GM10266 (cell line): ENCODE measurements at regions not wholly inside any gene's neighbourhood (a gene's known extent, or its start where the extent isn't known, plus 50 kb on each side); places are given as distances from the start of the nearest gene placed in this dataset.

ENCODE experiments used
- DNase-seq: peaks from one replicate; pipeline ENCODE4 v3.0.0; 2012; ENCODE audit errors: extremely low spot score
- TF ChIP-seq, protein P1 (sequence below): IDR thresholded peaks from 2 replicates; pipeline ENCODE4 v1.5.1; 2012; ENCODE audit warnings: mild to moderate bottlenecking, low read depth; ENCODE audit not compliant: control insufficient read depth, insufficient read depth; ENCODE audit errors: missing control alignments

DNA sequence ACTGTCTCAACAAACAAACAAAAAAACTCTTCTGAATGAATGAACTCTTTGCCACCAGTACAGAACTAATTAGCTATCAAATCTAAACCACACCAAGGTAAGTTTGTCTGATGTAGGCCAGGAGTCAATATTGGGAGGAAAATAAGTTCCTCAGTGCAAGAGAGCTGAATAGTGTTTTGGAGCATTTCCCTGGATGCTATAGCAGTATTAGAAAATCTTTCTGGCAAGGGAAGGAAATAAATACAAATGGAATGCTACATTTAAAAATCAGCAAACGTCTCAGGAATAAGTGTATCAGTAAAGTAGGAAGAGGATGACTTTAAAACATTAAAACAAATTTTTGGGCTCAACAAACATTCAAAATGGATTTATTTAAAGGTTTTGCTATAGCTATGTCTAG is 81.3 kb upstream of the TMTC4 start:
- TF ChIP-seq, protein P1, sequence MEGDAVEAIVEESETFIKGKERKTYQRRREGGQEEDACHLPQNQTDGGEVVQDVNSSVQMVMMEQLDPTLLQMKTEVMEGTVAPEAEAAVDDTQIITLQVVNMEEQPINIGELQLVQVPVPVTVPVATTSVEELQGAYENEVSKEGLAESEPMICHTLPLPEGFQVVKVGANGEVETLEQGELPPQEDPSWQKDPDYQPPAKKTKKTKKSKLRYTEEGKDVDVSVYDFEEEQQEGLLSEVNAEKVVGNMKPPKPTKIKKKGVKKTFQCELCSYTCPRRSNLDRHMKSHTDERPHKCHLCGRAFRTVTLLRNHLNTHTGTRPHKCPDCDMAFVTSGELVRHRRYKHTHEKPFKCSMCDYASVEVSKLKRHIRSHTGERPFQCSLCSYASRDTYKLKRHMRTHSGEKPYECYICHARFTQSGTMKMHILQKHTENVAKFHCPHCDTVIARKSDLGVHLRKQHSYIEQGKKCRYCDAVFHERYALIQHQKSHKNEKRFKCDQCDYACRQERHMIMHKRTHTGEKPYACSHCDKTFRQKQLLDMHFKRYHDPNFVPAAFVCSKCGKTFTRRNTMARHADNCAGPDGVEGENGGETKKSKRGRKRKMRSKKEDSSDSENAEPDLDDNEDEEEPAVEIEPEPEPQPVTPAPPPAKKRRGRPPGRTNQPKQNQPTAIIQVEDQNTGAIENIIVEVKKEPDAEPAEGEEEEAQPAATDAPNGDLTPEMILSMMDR, result no peak
- DNase-seq, result no peak

DNA sequence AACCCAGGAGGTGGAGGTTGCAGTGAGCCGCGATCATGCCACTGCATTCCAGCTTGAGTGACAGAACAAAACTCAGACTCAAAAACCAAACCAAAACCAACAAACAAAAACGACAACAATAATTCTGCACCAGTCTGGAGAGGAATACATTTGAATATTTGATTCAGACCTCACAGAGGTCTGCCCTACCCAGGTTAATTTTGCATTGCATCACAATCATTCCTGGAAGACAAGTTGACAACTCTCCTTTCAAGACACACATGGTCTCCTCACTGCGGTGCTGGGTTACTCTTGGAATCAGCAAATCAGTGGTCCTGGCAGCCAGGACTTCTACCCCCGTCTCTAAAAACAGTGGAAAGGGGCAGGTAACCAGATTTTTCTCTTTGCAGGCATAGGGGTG is 79.9 kb upstream of the TMTC4 start:
- TF ChIP-seq, protein P1, result no peak
- no peak for DNase-seq

DNA sequence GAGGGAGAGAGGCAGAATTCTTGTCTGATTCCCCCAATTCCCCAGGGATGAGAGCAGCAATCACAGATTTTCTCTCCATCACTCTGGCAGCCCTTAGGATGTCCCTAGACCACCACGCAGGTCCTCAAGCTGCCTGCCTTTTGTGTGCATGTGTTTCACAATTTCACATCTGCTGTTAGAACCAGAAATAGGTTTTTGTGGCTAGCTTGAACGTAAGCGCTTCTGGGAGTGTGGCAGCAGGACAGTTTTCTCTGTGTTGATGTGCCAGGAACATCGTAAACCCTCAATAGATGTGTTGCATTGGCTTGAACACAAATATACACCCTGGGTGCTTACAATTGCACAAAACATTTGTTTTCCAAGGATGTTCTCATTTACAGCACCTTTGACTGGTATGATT is 78.8 kb upstream of the TMTC4 start:
- TF ChIP-seq, protein P1, result no peak
- no peak for DNase-seq

DNA sequence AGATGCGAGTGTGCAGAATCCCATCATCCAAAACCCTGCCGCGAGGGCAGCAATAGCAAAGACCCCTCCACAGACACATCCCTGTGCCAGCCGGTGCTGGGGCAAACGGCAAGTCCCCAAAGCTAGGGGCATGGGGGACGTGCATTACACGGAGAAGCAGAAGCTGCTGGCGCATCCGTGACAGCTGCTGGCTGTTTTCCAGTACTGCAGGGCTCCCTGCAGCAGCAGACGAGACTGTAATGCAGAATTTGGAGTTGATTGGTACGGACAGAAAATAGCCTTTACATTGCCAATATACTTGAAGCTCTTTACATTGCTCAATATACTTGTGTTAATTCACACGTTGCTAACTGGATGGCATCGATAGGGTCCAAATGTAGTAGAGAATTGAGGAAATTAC is 77.2 kb upstream of the TMTC4 start:
- DNase-seq, result no peak

DNA sequence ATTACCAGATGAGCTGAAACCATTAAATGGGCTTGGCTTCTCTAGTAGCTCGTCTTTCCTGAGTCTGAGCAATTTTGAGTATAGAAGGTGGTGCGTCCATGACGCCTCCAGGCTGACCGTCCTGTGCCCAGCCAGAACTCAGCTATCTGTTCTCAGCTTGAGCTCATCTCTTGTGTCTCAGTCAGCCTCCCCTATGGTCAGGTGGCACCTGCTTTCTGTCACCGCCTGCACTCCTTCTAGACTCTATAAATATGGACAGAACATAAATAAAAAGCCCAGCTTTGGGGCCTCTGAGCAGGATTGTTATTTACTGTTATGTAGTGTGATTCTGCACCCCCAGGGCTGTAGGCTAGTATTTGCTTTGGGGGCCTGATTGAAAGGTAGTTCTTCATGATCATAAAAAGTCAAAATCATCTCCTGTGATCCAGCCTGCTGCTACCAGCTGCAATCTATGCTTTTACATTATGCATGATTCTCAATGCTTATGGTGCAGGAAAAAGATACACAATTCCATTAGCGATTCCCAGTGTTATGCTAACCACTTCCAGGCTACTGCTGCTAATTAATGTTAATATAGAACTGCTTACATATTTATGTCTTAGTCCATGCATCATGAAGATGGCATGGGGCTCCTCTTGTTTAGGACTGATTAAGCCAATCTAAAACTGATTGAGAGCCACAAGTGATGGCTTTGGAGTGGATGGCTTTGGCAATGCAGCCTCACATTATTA is 72.5 kb upstream of the TMTC4 start:
- TF ChIP-seq, protein P1, result no peak

More for the DNA sequence above, 77.2 kb upstream of the TMTC4 start:
- TF ChIP-seq, protein P1, result no peak

DNA sequence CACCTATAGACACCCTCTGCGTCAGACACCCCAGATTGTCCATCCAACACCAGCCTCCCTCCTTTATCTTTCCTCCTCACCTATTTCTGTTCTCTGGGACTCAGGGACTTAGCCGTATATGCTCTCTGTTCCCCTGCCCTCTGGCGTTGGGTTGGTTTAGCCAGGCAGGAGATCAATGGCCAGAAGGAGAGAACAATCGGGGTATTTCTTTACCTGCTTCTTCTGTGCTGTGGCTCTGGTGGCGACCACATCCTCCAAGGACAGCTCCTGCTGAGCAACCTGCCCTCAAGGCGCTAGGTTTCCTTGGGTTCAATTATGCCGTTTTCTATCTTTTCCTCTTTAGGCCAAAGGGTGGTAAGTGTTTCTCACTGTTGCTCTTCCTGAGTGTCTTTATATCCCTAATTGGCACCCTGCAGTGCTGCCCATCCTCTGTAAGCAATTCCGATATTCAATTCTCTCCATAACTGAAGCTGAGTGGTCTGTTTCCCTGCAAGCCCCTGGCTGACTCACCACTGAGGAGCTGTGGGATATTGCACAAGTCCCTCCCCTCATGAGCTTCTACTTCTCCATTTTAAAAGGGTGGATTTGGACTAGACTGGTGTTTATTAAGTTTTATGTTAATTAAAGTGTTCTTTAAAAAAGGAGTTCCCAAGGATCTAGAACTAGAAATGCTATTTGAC is 63.7 kb upstream of the TMTC4 start:
- DNase-seq, result no peak

More for the DNA sequence above, 72.5 kb upstream of the TMTC4 start:
- DNase-seq, result no peak

More for the DNA sequence above, 63.7 kb upstream of the TMTC4 start:
- TF ChIP-seq, protein P1, result no peak
